Neural cell (in vitro differentiated cells): ENCODE measurements at regions not wholly inside any gene's neighbourhood (a gene's known extent, or its start where the extent isn't known, plus 50 kb on each side); places are given as distances from the start of the nearest gene placed in this dataset.

Experiments
- H2AFZ ChIP-seq: fragments of 200-600, 300-800 bp; sonication (generic), shearing (Covaris generic); 2 replicates; pipeline ENCODE4 v1.6.0; 2014; ENCODE audit warnings: low read depth, mild to moderate bottlenecking, antibody characterized with exemption, low read length, moderate library complexity
- H3F3A ChIP-seq: fragments of 200-600 bp; shearing (Covaris generic); 2 replicates; pipeline ENCODE4 v1.6.1; 2016; ENCODE audit warnings: mild to moderate bottlenecking, moderate library complexity, mixed read lengths, antibody characterized with exemption, low read length; ENCODE audit not compliant: insufficient read depth, poor library complexity, severe bottlenecking
- H3K27ac ChIP-seq: fragments of 200-600, 300-800 bp; sonication (generic), shearing (Covaris generic); 2 replicates; pipeline ENCODE4 v1.5.1; 2014; ENCODE audit warnings: mild to moderate bottlenecking, low read length, moderate library complexity
- H3K27me3 ChIP-seq: fragments of 300-800, 200-600 bp; sonication (generic), shearing (Covaris generic); 2 replicates; pipeline ENCODE4 v1.6.0; 2014; ENCODE audit warnings: mild to moderate bottlenecking, low read depth, low read length, moderate library complexity; ENCODE audit not compliant: insufficient read depth
- H3K36me3 ChIP-seq: fragments of 300-800, 200-600 bp; sonication (generic), shearing (Covaris generic); 2 replicates; pipeline ENCODE4 v1.5.1; 2014; ENCODE audit warnings: mild to moderate bottlenecking, antibody characterized with exemption, low read length, moderate library complexity; ENCODE audit not compliant: insufficient read depth
- H3K4me2 ChIP-seq: fragments of 300-800, 200-600 bp; sonication (generic), shearing (Covaris generic); 2 replicates; pipeline ENCODE4 v1.6.0; 2014; ENCODE audit warnings: mild to moderate bottlenecking, low read length
- H3K4me3 ChIP-seq: fragments of 300-800, 200-600 bp; sonication (generic), shearing (Covaris generic); 2 replicates; pipeline ENCODE4 v1.5.1; 2014; ENCODE audit warnings: mild to moderate bottlenecking, low read length, moderate library complexity
- H3K79me2 ChIP-seq: fragments of 200-600 bp; shearing (Covaris generic); replicated peaks from 2 replicates; pipeline ENCODE4 v1.6.0; 2014; ENCODE audit warnings: mild to moderate bottlenecking, low read length, moderate library complexity; ENCODE audit not compliant: insufficient read depth
- H3K9ac ChIP-seq: fragments of 300-800, 200-600 bp; sonication (generic), shearing (Covaris generic); 2 replicates; pipeline ENCODE4 v1.6.1; 2016; ENCODE audit warnings: mild to moderate bottlenecking, low read length, mixed read lengths
- H3K9me2 ChIP-seq: fragments of 200-600 bp; shearing (Covaris generic); 2 replicates; pipeline ENCODE4 v1.6.1; 2016; ENCODE audit warnings: mild to moderate bottlenecking, low read length, mixed read lengths; ENCODE audit not compliant: insufficient read depth
- H3K9me3 ChIP-seq: fragments of 200-600, 300-800 bp; sonication (generic), shearing (Covaris generic); 2 replicates; pipeline ENCODE4 v1.6.1; 2016; ENCODE audit warnings: mild to moderate bottlenecking, mixed run types, low read length, moderate library complexity, mixed read lengths
- H4K20me1 ChIP-seq: fragments of 200-600 bp; shearing (Covaris generic); 2 replicates; pipeline ENCODE4 v1.6.1; 2016; ENCODE audit warnings: mild to moderate bottlenecking, mixed run types; ENCODE audit not compliant: insufficient read depth
- EP300 ChIP-seq: fragments of 450-650 bp; conservative IDR thresholded peaks from 2 replicates; pipeline ENCODE4 v1.6.1; 2014; ENCODE audit warnings: antibody characterized with exemption, mild to moderate bottlenecking, moderate library complexity; ENCODE audit not compliant: poor library complexity, severe bottlenecking
- EZH2 ChIP-seq: fragments of 200-600, 300-800 bp; shearing (Covaris generic), sonication (generic); IDR thresholded peaks from 2 replicates; pipeline ENCODE4 v1.6.1; 2014; ENCODE audit warnings: antibody characterized with exemption, low read length, borderline replicate concordance, mild to moderate bottlenecking; ENCODE audit not compliant: insufficient read depth, poor library complexity, severe bottlenecking
- MXI1 ChIP-seq: fragments of 450-650 bp; conservative IDR thresholded peaks from 2 replicates; pipeline ENCODE4 v1.6.1; 2014; ENCODE audit warnings: antibody characterized with exemption, mild to moderate bottlenecking; ENCODE audit not compliant: poor library complexity, severe bottlenecking
- POLR2AphosphoS5 ChIP-seq: IDR thresholded peaks from 2 replicates; pipeline ENCODE4 v1.6.1; 2012
- RAD21 ChIP-seq: fragments of 450-650 bp; conservative IDR thresholded peaks from 2 replicates; pipeline ENCODE4 v1.6.1; 2014; ENCODE audit warnings: antibody characterized with exemption, mild to moderate bottlenecking, moderate library complexity
- REST ChIP-seq: IDR thresholded peaks from 2 replicates; pipeline ENCODE4 v1.6.1; 2012; ENCODE audit warnings: borderline replicate concordance
- SMC3 ChIP-seq: fragments of 450-650 bp; conservative IDR thresholded peaks from 2 replicates; pipeline ENCODE4 v1.6.1; 2014; ENCODE audit warnings: antibody characterized with exemption, mild to moderate bottlenecking, moderate library complexity; ENCODE audit not compliant: poor library complexity
- TAF1 ChIP-seq: IDR thresholded peaks from 2 replicates; pipeline ENCODE4 v1.6.1; 2012; ENCODE audit warnings: low read depth
- TF ChIP-seq, protein P1 (sequence below): fragments of 450-650 bp; IDR thresholded peaks from 2 replicates; pipeline ENCODE4 v1.5.1; 2014; ENCODE audit warnings: antibody characterized with exemption, mild to moderate bottlenecking, moderate library complexity; ENCODE audit not compliant: poor library complexity, severe bottlenecking

DNA sequence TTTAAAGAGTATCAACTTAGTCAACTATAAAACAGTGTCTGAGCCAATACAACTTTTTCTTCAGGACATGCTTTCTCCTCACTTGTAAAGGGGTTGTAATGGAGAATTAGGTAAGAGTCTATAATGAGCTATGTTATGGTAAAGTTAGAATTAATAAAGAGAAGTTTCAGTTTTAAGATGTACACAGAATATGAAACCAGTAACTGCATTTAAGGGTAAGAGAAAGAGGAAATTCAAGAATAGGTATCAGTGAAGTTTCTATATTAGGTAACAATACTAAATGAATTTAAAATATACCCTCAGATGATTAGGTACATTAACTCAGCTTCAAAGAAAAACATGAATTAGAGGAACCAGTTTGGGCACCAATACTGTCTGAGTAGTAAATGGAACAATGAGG is 1444.3 kb upstream of the ADGRB3 start:
- no peak overlapping the region for H3K4me2 ChIP-seq
- no peaks in the 10 kb centered on the region for H4K20me1 ChIP-seq
- H3K4me3 ChIP-seq: no peak overlapping the region
- no peaks in the 10 kb centered on the region for H3K79me2 ChIP-seq
- H3F3A ChIP-seq: no peaks in the 10 kb centered on the region
- no peak overlapping the region for H3K27ac ChIP-seq
- H2AFZ ChIP-seq: no peak overlapping the region
- no peaks in the 10 kb centered on the region for H3K27me3 ChIP-seq
- no peaks in the 10 kb centered on the region for H3K9me3 ChIP-seq
- H3K36me3 ChIP-seq: no peaks in the 10 kb centered on the region
- no peak for TF ChIP-seq EP300
- no peak for TF ChIP-seq MXI1
- no peak for TF ChIP-seq RAD21
- no peak for TF ChIP-seq TAF1
- no peak for TF ChIP-seq REST
- no peak for TF ChIP-seq POLR2AphosphoS5
- TF ChIP-seq SMC3: no peak
- no peak overlapping the region for H3K9ac ChIP-seq
- no peaks in the 10 kb centered on the region for H3K9me2 ChIP-seq

DNA sequence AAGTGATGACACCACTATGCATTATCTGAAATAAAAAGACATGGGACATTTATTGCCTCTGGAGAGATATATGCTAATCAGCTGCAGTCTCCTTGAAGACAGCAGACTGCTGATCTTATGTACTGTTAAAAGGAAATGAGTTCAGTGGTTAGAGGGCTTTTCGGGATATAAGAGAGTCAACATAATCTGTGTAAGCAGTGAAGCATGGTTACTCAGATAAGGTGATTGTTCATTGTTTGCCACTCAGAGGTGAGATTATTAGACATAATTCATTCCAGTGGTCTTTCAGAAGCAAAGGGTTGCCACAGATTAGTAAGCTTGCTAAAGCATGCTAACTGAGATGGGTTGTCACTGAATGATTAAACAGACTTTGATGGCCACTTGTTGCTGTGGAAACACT is 1450.7 kb upstream of the ADGRB3 start:
- Histone ChIP-seq H3K79me2 (no peaks in the 10 kb centered on the region), H3K27me3 (no peaks in the 10 kb centered on the region), H3K36me3 (no peaks in the 10 kb centered on the region), H4K20me1 (no peaks in the 10 kb centered on the region), H3F3A (no peaks in the 10 kb centered on the region), H3K9me2 (no peaks in the 10 kb centered on the region), H3K9ac (no peak overlapping the region), H3K9me3 (no peaks in the 10 kb centered on the region), H3K27ac (no peak overlapping the region), H3K4me2 (no peak overlapping the region), H3K4me3 (no peak overlapping the region), H2AFZ (no peak overlapping the region)
- TF ChIP-seq, protein P1, sequence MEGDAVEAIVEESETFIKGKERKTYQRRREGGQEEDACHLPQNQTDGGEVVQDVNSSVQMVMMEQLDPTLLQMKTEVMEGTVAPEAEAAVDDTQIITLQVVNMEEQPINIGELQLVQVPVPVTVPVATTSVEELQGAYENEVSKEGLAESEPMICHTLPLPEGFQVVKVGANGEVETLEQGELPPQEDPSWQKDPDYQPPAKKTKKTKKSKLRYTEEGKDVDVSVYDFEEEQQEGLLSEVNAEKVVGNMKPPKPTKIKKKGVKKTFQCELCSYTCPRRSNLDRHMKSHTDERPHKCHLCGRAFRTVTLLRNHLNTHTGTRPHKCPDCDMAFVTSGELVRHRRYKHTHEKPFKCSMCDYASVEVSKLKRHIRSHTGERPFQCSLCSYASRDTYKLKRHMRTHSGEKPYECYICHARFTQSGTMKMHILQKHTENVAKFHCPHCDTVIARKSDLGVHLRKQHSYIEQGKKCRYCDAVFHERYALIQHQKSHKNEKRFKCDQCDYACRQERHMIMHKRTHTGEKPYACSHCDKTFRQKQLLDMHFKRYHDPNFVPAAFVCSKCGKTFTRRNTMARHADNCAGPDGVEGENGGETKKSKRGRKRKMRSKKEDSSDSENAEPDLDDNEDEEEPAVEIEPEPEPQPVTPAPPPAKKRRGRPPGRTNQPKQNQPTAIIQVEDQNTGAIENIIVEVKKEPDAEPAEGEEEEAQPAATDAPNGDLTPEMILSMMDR: no peak
- TF ChIP-seq REST (no peak), SMC3 (no peak), POLR2AphosphoS5 (no peak), EP300 (no peak), EZH2 (no peak), MXI1 (no peak), TAF1 (no peak), RAD21 (no peak)
